ENCODE measurements at regions not wholly inside any gene's neighbourhood (a gene's known extent, or its start where the extent isn't known, plus 50 kb on each side); places are given as distances from the start of the nearest gene placed in this dataset.

GRCh38 chr1:185676969-185677368, 57.2 kb upstream of the HMCN1 start:
- TF ChIP-seq CTCF (IDR thresholded peaks at IDR 0.05; ENCODE audit: low read length): no peak
- no peak for TF ChIP-seq EZH2 (IDR thresholded peaks at IDR 0.05; ENCODE audit: borderline replicate concordance, low read length)
